ENCODE measurements at regions not wholly inside any gene's neighbourhood (a gene's known extent, or its start where the extent isn't known, plus 50 kb on each side); places are given as distances from the start of the nearest gene placed in this dataset.

GRCh38 chr2:195514365-195514764 is 142.7 kb upstream of the SLC39A10 start:
- no peaks in the 10 kb centered on the region for H3K79me2 ChIP-seq (ENCODE audit: low read depth)
- no peak for DNase-seq
- no peak overlapping the region for H3K4me3 ChIP-seq
- TF ChIP-seq CTCF (conservative IDR thresholded peaks at IDR 0.05), result no peak
- no peak for TF ChIP-seq EZH2 (IDR thresholded peaks at IDR 0.05; ENCODE audit: low read depth)
- no peaks in the 10 kb centered on the region for H3K9me3 ChIP-seq (ENCODE audit: insufficient read depth, low read depth)
- no peak overlapping the region for H3K4me2 ChIP-seq
- no peaks in the 10 kb centered on the region for H3K27me3 ChIP-seq (ENCODE audit: insufficient read depth, low read depth)
- no peak overlapping the region for H3K27ac ChIP-seq
- H3K9me2 ChIP-seq (ENCODE audit: insufficient read depth), result no peaks in the 10 kb centered on the region
- no peaks in the 10 kb centered on the region for H3F3A ChIP-seq (ENCODE audit: insufficient read depth, low read depth)
- no peaks in the 10 kb centered on the region for H3K4me1 ChIP-seq (replicated peaks; ENCODE audit: insufficient read depth)
- ChIA-PET CTCF (no interaction called here), POLR2A (ENCODE audit: unreplicated experiment) (no interaction called here)
- H3K36me3 ChIP-seq (ENCODE audit: low read depth), result no peaks in the 10 kb centered on the region
- BruUV-seq (replicated peaks), result no TSS peak
- H4K20me1 ChIP-seq (ENCODE audit: insufficient read depth), result no peaks in the 10 kb centered on the region
- intact Hi-C loops (cut with micrococcal nuclease; ENCODE audit: unreplicated experiment), result no loop called here
- H2AFZ ChIP-seq, result no peak overlapping the region

GRCh38 chr2:195513119-195513518 is 143.9 kb upstream of the SLC39A10 start:
- no TSS peak for BruUV-seq (replicated peaks)
- H3K79me2 ChIP-seq (ENCODE audit: low read depth), result no peaks in the 10 kb centered on the region

GRCh38 chr2:195509551-195509950 is 147.5 kb upstream of the SLC39A10 start:
- Histone ChIP-seq H3F3A (ENCODE audit: insufficient read depth, low read depth) (no peaks in the 10 kb centered on the region), H3K9me3 (ENCODE audit: insufficient read depth, low read depth) (no peaks in the 10 kb centered on the region), H3K9me2 (ENCODE audit: insufficient read depth) (no peaks in the 10 kb centered on the region), H3K27me3 (ENCODE audit: insufficient read depth, low read depth) (no peaks in the 10 kb centered on the region), H3K4me2 (no peak overlapping the region), H3K4me3 (no peak overlapping the region), H3K27ac (no peak overlapping the region), H3K79me2 (ENCODE audit: low read depth) (no peaks in the 10 kb centered on the region), H4K20me1 (ENCODE audit: insufficient read depth) (no peaks in the 10 kb centered on the region), H3K36me3 (ENCODE audit: low read depth) (no peaks in the 10 kb centered on the region), H2AFZ (no peak overlapping the region), H3K4me1 (replicated peaks; ENCODE audit: insufficient read depth) (no peaks in the 10 kb centered on the region)
- BruUV-seq (replicated peaks), result no TSS peak
- no peak for DNase-seq
- intact Hi-C loops (cut with micrococcal nuclease; ENCODE audit: unreplicated experiment), result no loop called here
- TF ChIP-seq CTCF (conservative IDR thresholded peaks at IDR 0.05) (no peak), EZH2 (IDR thresholded peaks at IDR 0.05; ENCODE audit: low read depth) (no peak)
- POLR2A ChIA-PET (ENCODE audit: unreplicated experiment), result no interaction called here
- CTCF ChIA-PET, result no interaction called here

More at GRCh38 chr2:195513119-195513518, 143.9 kb upstream of the SLC39A10 start:
- Histone ChIP-seq H3K4me1 (replicated peaks; ENCODE audit: insufficient read depth) (no peaks in the 10 kb centered on the region), H3K9me3 (ENCODE audit: insufficient read depth, low read depth) (no peaks in the 10 kb centered on the region), H3K36me3 (ENCODE audit: low read depth) (no peaks in the 10 kb centered on the region), H3K27me3 (ENCODE audit: insufficient read depth, low read depth) (no peaks in the 10 kb centered on the region), H4K20me1 (ENCODE audit: insufficient read depth) (no peaks in the 10 kb centered on the region), H3F3A (ENCODE audit: insufficient read depth, low read depth) (no peaks in the 10 kb centered on the region), H3K27ac (no peak overlapping the region), H3K4me3 (no peak overlapping the region), H3K9me2 (ENCODE audit: insufficient read depth) (no peaks in the 10 kb centered on the region), H2AFZ (no peak overlapping the region), H3K4me2 (no peak overlapping the region)
- ChIA-PET CTCF (no interaction called here), POLR2A (ENCODE audit: unreplicated experiment) (no interaction called here)
- no peak for TF ChIP-seq CTCF (conservative IDR thresholded peaks at IDR 0.05)
- no peak for TF ChIP-seq EZH2 (IDR thresholded peaks at IDR 0.05; ENCODE audit: low read depth)
- intact Hi-C loops (cut with micrococcal nuclease; ENCODE audit: unreplicated experiment), result no loop called here
- no peak for DNase-seq

Data from PC-9 (cell line).